Endothelial cell of umbilical vein (primary cell): ENCODE measurements at regions not wholly inside any gene's neighbourhood (a gene's known extent, or its start where the extent isn't known, plus 50 kb on each side); places are given as distances from the start of the nearest gene placed in this dataset.

Experiments used
- BruUV-seq: library from RNA; stranded (reverse); fragments of 400-500 nt; replicated peaks from 2 replicates; lab custom pipeline; 2021; lab: Mats Ljungman, UMichigan
- CTCF ChIA-PET: fragments of 300-600, 350-600 bp; sonication (Branson Sonifier 250); formaldehyde crosslinking; loops from one replicate; lab custom pipeline; 2021; ENCODE audit warnings: antibody characterized with exemption, inconsistent platforms; lab: Charles Lee
- POLR2A ChIA-PET: fragments of 300-600, 350-600 bp; sonication (Branson Sonifier 250); formaldehyde crosslinking; loops from one replicate; lab custom pipeline; 2021; ENCODE audit warnings: antibody characterized with exemption, inconsistent platforms; lab: Charles Lee
- DNase-seq: peaks from one replicate; pipeline ENCODE4 v3.0.0-alpha.2; 2011; ENCODE audit warnings: low read depth, low spot score
- FAIRE-seq: peaks from 2 replicates; lab custom pipeline; 2011; peaks lifted over from hg19 to GRCh38; lab: Jason Lieb, UNC
- H2AFZ ChIP-seq: 2 replicates; pipeline ENCODE4 v1.6.0; 2012; ENCODE audit warnings: low read depth, low read length, control low read depth, inconsistent platforms
- H3K27ac ChIP-seq: 2 replicates; pipeline ENCODE4 v1.5.1; 2011; ENCODE audit warnings: low read depth, mild to moderate bottlenecking, control low read depth, low read length, moderate library complexity; ENCODE audit not compliant: insufficient read depth
- H3K27me3 ChIP-seq, 2 experiments: 2 replicates each; pipeline versions ENCODE4 v1.6.0 to v1.6.1; 2011; ENCODE audit warnings: low read length in 2 of 2, mixed read lengths in 1 of 2; ENCODE audit not compliant: control insufficient read depth in 2 of 2, insufficient read depth in 2 of 2
- H3K36me3 ChIP-seq, 2 experiments: 2 replicates in 1 of 2; 3 replicates in 1 of 2; pipeline ENCODE4 v1.5.1; 2011; ENCODE audit warnings: low read length in 2 of 2, mild to moderate bottlenecking in 1 of 2, moderate library complexity in 1 of 2; ENCODE audit not compliant: control insufficient read depth in 2 of 2, insufficient read depth in 2 of 2; ENCODE audit errors: extremely low read depth in 1 of 2
- H3K4me1 ChIP-seq: 3 replicates; pipeline ENCODE4 v1.5.1; 2011; ENCODE audit warnings: mild to moderate bottlenecking, low read length; ENCODE audit not compliant: control insufficient read depth, insufficient read depth; ENCODE audit errors: extremely low read depth
- H3K4me2 ChIP-seq: 2 replicates; pipeline ENCODE4 v1.6.1; 2011; ENCODE audit warnings: low read length, control low read depth, mixed read lengths; ENCODE audit not compliant: insufficient read depth
- H3K4me3 ChIP-seq, 3 experiments: fragments of 200-600 bp in 1 of 3; sonication (generic), shearing (Covaris generic) in 1 of 3; replicated peaks in 1 of 3; 2 replicates each; pipeline ENCODE4 v1.5.1; 2011 to 2016; ENCODE audit warnings: control low read depth in 3 of 3, low read length in 3 of 3, mild to moderate bottlenecking in 2 of 3, inconsistent platforms in 1 of 3, low read depth in 1 of 3, moderate library complexity in 1 of 3; ENCODE audit not compliant: insufficient read depth in 1 of 3
- H3K79me2 ChIP-seq: 2 replicates; pipeline ENCODE4 v1.6.0; 2012; ENCODE audit warnings: low read length, inconsistent platforms; ENCODE audit not compliant: control insufficient read depth, insufficient read depth
- H3K9ac ChIP-seq: replicated peaks from 2 replicates; pipeline ENCODE3; 2011; ENCODE audit warnings: low read length, control low read depth; ENCODE audit not compliant: insufficient read depth; ENCODE audit errors: extremely low read depth
- H3K9me1 ChIP-seq: replicated peaks from 3 replicates; pipeline ENCODE4 v1.6.0; 2011; ENCODE audit warnings: mild to moderate bottlenecking, low read length; ENCODE audit not compliant: control insufficient read depth, insufficient read depth; ENCODE audit errors: extremely low read depth
- H3K9me3 ChIP-seq: replicated peaks from 2 replicates; pipeline ENCODE4 v1.5.1; 2012; ENCODE audit warnings: low read length, inconsistent platforms; ENCODE audit not compliant: control insufficient read depth, insufficient read depth
- H4K20me1 ChIP-seq: replicated peaks from 2 replicates; pipeline ENCODE3; 2011; ENCODE audit warnings: mild to moderate bottlenecking, low read length; ENCODE audit not compliant: control insufficient read depth, insufficient read depth; ENCODE audit errors: extremely low read depth
- CTCF ChIP-seq, 2 donors: IDR thresholded peaks; 1 replicate in 1 of 2; 2 replicates in 1 of 2; pipeline ENCODE4 v1.5.1; 2011; ENCODE audit warnings: low read length in 2 of 2, mild to moderate bottlenecking in 2 of 2, moderate library complexity in 2 of 2, control low read depth in 1 of 2, inconsistent platforms in 1 of 2, low read depth in 1 of 2; ENCODE audit not compliant: insufficient read depth in 1 of 2; ENCODE audit errors: extremely low read depth in 1 of 2
- EZH2 ChIP-seq: IDR thresholded peaks from 2 replicates; pipeline ENCODE4 v1.6.1; 2012; ENCODE audit warnings: borderline replicate concordance, low read depth, mild to moderate bottlenecking, moderate library complexity, low read length, inconsistent platforms; ENCODE audit not compliant: severe bottlenecking
- FOS ChIP-seq: IDR thresholded peaks from 2 replicates; pipeline ENCODE4 v1.6.1; 2011; ENCODE audit warnings: mild to moderate bottlenecking, low read length, moderate library complexity, borderline replicate concordance; ENCODE audit not compliant: insufficient read depth
- GATA2 ChIP-seq: IDR thresholded peaks from 2 replicates; pipeline ENCODE4 v1.7.0; 2011; ENCODE audit warnings: low read depth, mild to moderate bottlenecking, moderate library complexity, mixed read lengths, low read length; ENCODE audit not compliant: insufficient read length, insufficient read depth
- JUN ChIP-seq: IDR thresholded peaks from 2 replicates; pipeline ENCODE4 v1.6.1; 2011; ENCODE audit warnings: borderline replicate concordance, low read depth; ENCODE audit not compliant: insufficient read length, insufficient read depth
- MAX ChIP-seq: IDR thresholded peaks from 2 replicates; pipeline ENCODE4 v1.6.1; 2011; ENCODE audit not compliant: insufficient read depth, insufficient read length
- MYC ChIP-seq: IDR thresholded peaks from one replicate; pipeline ENCODE4 v1.6.1; 2011; ENCODE audit warnings: mild to moderate bottlenecking, low read depth, low read length
- POLR2A ChIP-seq: IDR thresholded peaks from 2 replicates; pipeline ENCODE4 v1.6.1; 2012; ENCODE audit warnings: low read depth, mild to moderate bottlenecking, control low read depth, low read length
- POLR2AphosphoS5 ChIP-seq: IDR thresholded peaks from 2 replicates; pipeline ENCODE4 v1.6.1; 2012; ENCODE audit warnings: low read depth, mild to moderate bottlenecking, control low read depth, low read length, moderate library complexity; ENCODE audit not compliant: insufficient read depth
- dilution Hi-C: fragments of 300-500 bp; cut with MboI; formaldehyde crosslinking; loops from one replicate; pipeline ENCODE4 v1.15.0; 2019; ENCODE audit warnings: low sequenced_read_pairs; ENCODE audit not compliant: extremely low pct_ligation_motif_present
- intact Hi-C: fragments of 100-400 bp; cut with micrococcal nuclease; formaldehyde crosslinking; loops from one replicate; pipeline ENCODE4 v1.10.0; 2022

GRCh38 chr16:80914379-80915078 lies 92.2 kb downstream of the CMC2 start:
- TF ChIP-seq CTCF (IDR thresholded peaks at IDR 0.05; ENCODE audit: extremely low read depth in 1 of 2, insufficient read depth in 1 of 2, low read depth in 1 of 2, low read length in 2 of 2) (no peak), MYC (no peak), JUN (no peak), EZH2 (no peak), POLR2A (no peak), POLR2AphosphoS5 (no peak), MAX (no peak), FOS (no peak), GATA2 (no peak)
- H4K20me1 ChIP-seq = no peaks in the 10 kb centered on the region
- no peaks in the 10 kb centered on the region for H3K9me1 ChIP-seq
- H2AFZ ChIP-seq = no peak overlapping the region
- BruUV-seq = no TSS peak
- no peak overlapping the region for H3K27ac ChIP-seq
- ChIA-PET POLR2A (no interaction called here), CTCF (interaction anchor here (1.4 kb wide), 1 partner anchor 10 kb away, joined by 7 read pairs; no protein-coding TSS in a partner anchor)
- H3K4me2 ChIP-seq = no peak overlapping the region
- DNase-seq (no peak), FAIRE-seq (no peak)
- H3K79me2 ChIP-seq = no peaks in the 10 kb centered on the region
- H3K9me3 ChIP-seq = no peaks in the 10 kb centered on the region
- no peak overlapping the region for H3K4me3 ChIP-seq
- H3K36me3 ChIP-seq = no peaks in the 10 kb centered on the region
- no peaks in the 10 kb centered on the region for H3K4me1 ChIP-seq
- H3K9ac ChIP-seq = no peak overlapping the region
- peaks cover 2 to 5% of the 10 kb centered on the region in 2 experiments for H3K27me3 ChIP-seq
- dilution Hi-C loops (no loop called here), intact Hi-C loops (no loop called here)
